HEK293 (cell line): ENCODE measurements at regions not wholly inside any gene's neighbourhood (a gene's known extent, or its start where the extent isn't known, plus 50 kb on each side); places are given as distances from the start of the nearest gene placed in this dataset.

ENCODE experiments used
- AEBP2 ChIP-seq: fragments of 450-650 bp; formaldehyde crosslinking; IDR thresholded peaks from 2 replicates; pipeline ENCODE4 v1.5.1; 2016; ENCODE audit warnings: missing biosample characterization, missing genetic modification characterization, borderline replicate concordance
- GLI2 ChIP-seq: fragments of 450-650 bp; formaldehyde crosslinking; IDR thresholded peaks from 2 replicates; pipeline ENCODE4; 2017; ENCODE audit warnings: missing biosample characterization, missing genetic modification characterization, low read depth, borderline replicate concordance
- HOXA7 ChIP-seq: sonication (generic); formaldehyde crosslinking; IDR thresholded peaks from 2 replicates; pipeline ENCODE4 v1.8.1; 2022; ENCODE audit warnings: missing genetic modification reagents, borderline replicate concordance
- MEIS1 ChIP-seq: sonication (generic); formaldehyde crosslinking; IDR thresholded peaks from 2 replicates; pipeline ENCODE4 v1.8.1; 2022; ENCODE audit warnings: missing genetic modification reagents, mild to moderate bottlenecking, borderline replicate concordance
- OSR2 ChIP-seq: fragments of 450-650 bp; formaldehyde crosslinking; IDR thresholded peaks from 2 replicates; pipeline ENCODE4 v1.5.1; 2016; ENCODE audit warnings: missing biosample characterization, missing genetic modification characterization
- PATZ1 ChIP-seq: fragments of 450-650 bp; formaldehyde crosslinking; IDR thresholded peaks from 2 replicates; pipeline ENCODE4 v1.5.1; 2016; ENCODE audit warnings: missing biosample characterization, missing genetic modification characterization
- PRDM2 ChIP-seq: fragments of 450-650 bp; formaldehyde crosslinking; IDR thresholded peaks from 2 replicates; pipeline ENCODE4 v1.5.1; 2016; ENCODE audit warnings: missing biosample characterization, missing genetic modification characterization, borderline replicate concordance
- SALL2 ChIP-seq: fragments of 450-650 bp; formaldehyde crosslinking; IDR thresholded peaks from 2 replicates; pipeline ENCODE4 v1.5.0; 2017; ENCODE audit warnings: missing biosample characterization, mild to moderate bottlenecking, missing genetic modification characterization, borderline replicate concordance
- ZNF114 ChIP-seq: fragments of 450-650 bp; formaldehyde crosslinking; IDR thresholded peaks from 2 replicates; pipeline ENCODE4 v1.5.0; 2017; ENCODE audit warnings: missing biosample characterization, missing genetic modification characterization
- ZNF138 ChIP-seq: fragments of 450-650 bp; formaldehyde crosslinking; IDR thresholded peaks from 2 replicates; pipeline ENCODE4 v1.5.1; 2016; ENCODE audit warnings: missing biosample characterization, missing genetic modification characterization, borderline replicate concordance
- ZNF157 ChIP-seq: fragments of 450-650 bp; formaldehyde crosslinking; IDR thresholded peaks from 2 replicates; pipeline ENCODE4 v1.5.1; 2016; ENCODE audit warnings: missing biosample characterization, missing genetic modification characterization
- ZNF2 ChIP-seq: fragments of 450-650 bp; formaldehyde crosslinking; IDR thresholded peaks from 2 replicates; pipeline ENCODE4 v1.5.1; 2016; ENCODE audit warnings: missing biosample characterization, missing genetic modification characterization
- ZNF26 ChIP-seq: fragments of 450-650 bp; formaldehyde crosslinking; IDR thresholded peaks from 2 replicates; pipeline ENCODE4 v1.5.1; 2016; ENCODE audit warnings: missing biosample characterization, missing genetic modification characterization
- ZNF280C ChIP-seq: fragments of 450-650 bp; formaldehyde crosslinking; IDR thresholded peaks from 2 replicates; pipeline ENCODE4 v1.5.1; 2016; ENCODE audit warnings: missing biosample characterization, missing genetic modification characterization
- ZNF341 ChIP-seq: fragments of 450-650 bp; formaldehyde crosslinking; IDR thresholded peaks from 2 replicates; pipeline ENCODE4; 2016; ENCODE audit warnings: low read depth, missing biosample characterization, missing genetic modification characterization
- ZNF366 ChIP-seq: fragments of 450-650 bp; formaldehyde crosslinking; conservative IDR thresholded peaks from 2 replicates; pipeline ENCODE4 v1.5.1; 2016; ENCODE audit warnings: missing biosample characterization, missing genetic modification characterization
- ZNF423 ChIP-seq: fragments of 450-650 bp; formaldehyde crosslinking; IDR thresholded peaks from 2 replicates; pipeline ENCODE4 v1.5.1; 2016; ENCODE audit warnings: missing biosample characterization, missing genetic modification characterization
- ZNF548 ChIP-seq: fragments of 450-650 bp; formaldehyde crosslinking; IDR thresholded peaks from 2 replicates; pipeline ENCODE4 v1.5.1; 2016; ENCODE audit warnings: missing biosample characterization, missing genetic modification characterization
- ZNF558 ChIP-seq: fragments of 450-650 bp; formaldehyde crosslinking; IDR thresholded peaks from 2 replicates; pipeline ENCODE4 v1.5.1; 2016; ENCODE audit warnings: missing biosample characterization, missing genetic modification characterization
- ZNF624 ChIP-seq: fragments of 450-650 bp; formaldehyde crosslinking; IDR thresholded peaks from 2 replicates; pipeline ENCODE4 v1.5.1; 2017; ENCODE audit warnings: missing biosample characterization, missing genetic modification characterization
- ZNF645 ChIP-seq: fragments of 450-650 bp; formaldehyde crosslinking; IDR thresholded peaks from 2 replicates; pipeline ENCODE4; 2016; ENCODE audit warnings: missing biosample characterization, missing genetic modification characterization
- ZNF670 ChIP-seq: fragments of 450-650 bp; formaldehyde crosslinking; IDR thresholded peaks from 2 replicates; pipeline ENCODE4 v1.5.1; 2016; ENCODE audit warnings: missing biosample characterization, missing genetic modification characterization, low read depth
- ZNF707 ChIP-seq: fragments of 450-650 bp; formaldehyde crosslinking; IDR thresholded peaks from 2 replicates; pipeline ENCODE4 v1.5.1; 2016; ENCODE audit warnings: missing biosample characterization, missing genetic modification characterization

GRCh38 chr15:70558406-70559264 lies 204.7 kb downstream of the UACA start (continued):
- TF ChIP-seq ZNF707 (peak; percentile 9), GLI2 (tag by site-specific recombination) (no peak), ZNF423 (tag by site-specific recombination) (no peak), AEBP2 (tag by site-specific recombination) (no peak; the same call in 1 of the 2 replicates), ZNF157 (tag by site-specific recombination) (no peak), ZNF2 (tag by site-specific recombination) (no peak), ZNF26 (tag by site-specific recombination) (no peak), SALL2 (tag by site-specific recombination) (peak; percentile 81; the same call in 1 of the 2 replicates), MEIS1 (CRISPR knock-in tag) (no peak), ZNF624 (no peak), ZNF341 (tag by site-specific recombination) (no peak), ZNF138 (no peak), PRDM2 (tag by site-specific recombination) (no peak), ZNF670 (tag by site-specific recombination) (peak; percentile 65; the same call in 1 of the 2 replicates), OSR2 (tag by site-specific recombination) (no peak; the same call in 1 of the 2 replicates), ZNF548 (tag by site-specific recombination) (no peak), ZNF645 (tag by site-specific recombination) (peak; percentile 82; the same call in 1 of the 2 replicates), ZNF366 (tag by site-specific recombination) (no peak), HOXA7 (CRISPR knock-in tag) (no peak), PATZ1 (no peak), ZNF558 (tag by site-specific recombination) (no peak), ZNF280C (0 out of 2 replicates have a peak, but pooled peaks have one; percentile 78), ZNF114 (tag by site-specific recombination) (no peak)
